LNCAP (cell line): ENCODE measurements at regions not wholly inside any gene's neighbourhood (a gene's known extent, or its start where the extent isn't known, plus 50 kb on each side); places are given as distances from the start of the nearest gene placed in this dataset.

Experiments
- CTCF ChIP-seq: fragments of 450-650 bp; IDR thresholded peaks from 2 replicates; pipeline ENCODE4 v1.5.1; 2017; ENCODE audit warnings: mild to moderate bottlenecking

- no peak for TF ChIP-seq CTCF
Observed at GRCh38 chr4:173934933-173935620, 348.4 kb downstream of the FBXO8 start.

GRCh38 chr4:173934201-173934600, 349.3 kb downstream of the FBXO8 start:
- no peak for TF ChIP-seq CTCF

GRCh38 chr4:173932701-173933100, 350.8 kb downstream of the FBXO8 start:
- TF ChIP-seq CTCF, result no peak

GRCh38 chr4:173930329-173930967, 353.0 kb downstream of the FBXO8 start:
- TF ChIP-seq CTCF, result no peak

- no peak for TF ChIP-seq CTCF
Observed at GRCh38 chr4:173929921-173930320, 353.5 kb downstream of the FBXO8 start.

GRCh38 chr4:173924561-173924960, 358.9 kb downstream of the FBXO8 start:
- TF ChIP-seq CTCF, result no peak

- TF ChIP-seq CTCF, result no peak
Observed at GRCh38 chr4:173919861-173920260, 363.6 kb downstream of the FBXO8 start.
